ENCODE measurements at regions not wholly inside any gene's neighbourhood (a gene's known extent, or its start where the extent isn't known, plus 50 kb on each side); places are given as distances from the start of the nearest gene placed in this dataset.

- DNase-seq (ENCODE audit: low spot score), result no peak
Observed at GRCh38 chr1:188872376-188872775, 1605.3 kb downstream of the BRINP3 start.

GRCh38 chr1:188877668-188878067, 1600.0 kb downstream of the BRINP3 start:
- no peak for DNase-seq (ENCODE audit: low spot score)

- no peak for DNase-seq (ENCODE audit: low spot score)
Observed at GRCh38 chr1:188888386-188888785, 1589.3 kb downstream of the BRINP3 start.

DNA sequence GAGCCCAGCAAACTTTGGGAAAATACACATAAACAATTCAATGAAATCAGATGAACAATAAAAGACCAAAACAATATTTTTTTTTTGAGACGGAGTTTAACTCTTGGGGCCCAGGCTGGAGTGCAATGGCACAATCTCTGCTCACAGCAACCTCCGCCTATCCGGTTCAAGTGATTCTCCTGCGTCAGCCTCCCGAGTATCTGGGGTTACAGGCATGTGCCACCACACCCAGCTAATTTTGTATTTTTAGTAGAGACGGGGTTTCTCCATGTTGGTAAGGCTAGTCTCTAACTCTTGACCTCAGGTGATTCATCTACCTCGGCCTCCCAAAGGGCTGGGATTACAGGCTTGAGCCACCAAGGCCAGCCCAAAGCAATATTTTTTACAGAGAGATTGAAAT, 1588.5 kb downstream of the BRINP3 start:
- no peak for DNase-seq (ENCODE audit: low spot score)

DNA sequence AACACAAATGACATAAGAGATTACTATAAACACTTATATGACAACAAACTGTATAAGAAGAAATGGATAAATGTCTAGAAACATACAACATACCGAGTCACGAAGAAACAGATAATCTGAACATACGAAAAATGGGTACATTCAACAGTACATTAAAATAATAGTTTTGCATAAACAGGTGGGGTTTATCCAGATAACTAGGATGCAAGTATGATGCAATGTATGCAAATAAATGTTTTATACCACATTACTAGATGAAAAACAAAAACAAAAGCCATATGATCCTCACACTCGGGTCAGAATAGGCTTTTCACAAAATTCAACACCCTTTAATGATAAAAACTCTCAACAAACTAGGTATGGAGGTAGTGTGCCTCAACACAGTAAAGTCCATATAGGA, 1585.7 kb downstream of the BRINP3 start:
- no peak for DNase-seq (ENCODE audit: low spot score)

- DNase-seq (ENCODE audit: low spot score), result no peak
Observed at GRCh38 chr1:188895611-188896010, 1582.1 kb downstream of the BRINP3 start.

- DNase-seq (ENCODE audit: low spot score), result no peak
Observed at GRCh38 chr1:188903241-188903640, 1574.4 kb downstream of the BRINP3 start.

DNA sequence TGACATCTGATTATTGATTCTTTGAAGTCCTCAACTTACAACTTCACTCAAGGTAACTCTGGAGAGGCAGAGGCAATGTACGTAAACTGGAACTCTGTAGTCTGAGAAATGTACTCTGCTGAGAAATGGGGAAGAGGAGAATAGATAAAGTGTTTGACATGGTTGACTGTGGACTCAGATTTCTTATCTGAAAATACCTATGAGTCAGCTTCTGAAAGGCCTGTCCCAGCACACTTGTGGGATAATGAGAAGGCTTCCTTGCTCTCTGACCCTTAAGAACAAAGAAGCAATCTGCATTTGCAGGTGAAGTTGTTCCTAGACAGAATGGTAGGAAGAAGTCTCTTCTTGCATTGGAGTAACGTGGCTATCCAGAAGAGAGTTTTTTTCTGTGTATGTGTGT, 1573.5 kb downstream of the BRINP3 start:
- no peak for DNase-seq (ENCODE audit: low spot score)

DNA sequence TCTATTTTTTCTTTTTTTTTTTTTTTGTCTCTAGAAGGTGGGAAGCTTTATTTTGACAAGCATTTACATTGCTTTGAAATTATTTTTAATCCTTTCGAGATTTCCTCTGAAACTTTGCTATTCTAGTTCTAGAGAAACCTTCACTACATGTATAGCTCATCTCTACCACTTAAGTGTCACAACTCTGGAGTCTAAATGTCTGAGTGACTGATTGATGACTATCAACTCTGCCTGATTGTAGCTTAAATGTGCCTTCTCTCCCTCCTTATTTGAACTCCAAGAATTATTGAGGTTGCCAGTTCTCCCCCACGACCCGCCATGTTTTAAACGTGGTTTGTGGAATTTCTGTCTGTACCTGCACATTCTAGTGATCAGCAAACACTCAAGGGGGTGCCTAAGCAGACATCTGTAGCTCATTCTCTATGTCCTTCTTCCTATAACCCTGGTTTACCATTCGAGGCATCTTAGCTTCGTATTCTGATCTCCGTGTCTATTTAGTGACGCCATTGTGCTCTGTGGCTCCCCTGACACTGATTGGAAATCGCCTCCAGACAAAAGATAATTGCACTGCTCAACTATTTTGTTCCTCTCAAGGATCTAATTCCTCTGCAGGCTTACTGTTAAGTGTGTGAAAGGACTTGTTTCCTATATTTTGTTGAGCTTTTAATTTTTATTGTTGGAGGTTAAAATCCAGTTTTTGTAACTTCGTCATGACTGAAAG, 1570.6 kb downstream of the BRINP3 start:
- DNase-seq (ENCODE audit: low spot score), result no peak

DNA sequence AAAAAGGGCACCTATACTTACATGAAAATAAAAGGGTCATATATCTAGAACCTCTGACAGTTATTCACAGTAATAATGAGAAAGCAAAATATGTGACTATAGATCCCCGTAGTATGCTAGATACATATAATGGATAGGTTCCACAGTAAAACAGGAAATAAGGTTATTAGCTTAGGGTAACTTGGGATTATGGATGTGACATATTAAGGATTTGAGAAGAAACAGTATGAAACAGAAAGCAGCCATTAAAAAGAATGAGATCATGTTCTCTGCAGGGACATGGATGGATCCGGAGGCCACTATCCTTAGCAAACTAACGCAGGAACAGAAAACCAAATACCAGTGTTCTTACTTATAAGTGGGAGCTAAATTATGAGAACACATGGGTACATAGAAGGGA, 1547.3 kb downstream of the BRINP3 start:
- DNase-seq (ENCODE audit: low spot score), result no peak

DNA sequence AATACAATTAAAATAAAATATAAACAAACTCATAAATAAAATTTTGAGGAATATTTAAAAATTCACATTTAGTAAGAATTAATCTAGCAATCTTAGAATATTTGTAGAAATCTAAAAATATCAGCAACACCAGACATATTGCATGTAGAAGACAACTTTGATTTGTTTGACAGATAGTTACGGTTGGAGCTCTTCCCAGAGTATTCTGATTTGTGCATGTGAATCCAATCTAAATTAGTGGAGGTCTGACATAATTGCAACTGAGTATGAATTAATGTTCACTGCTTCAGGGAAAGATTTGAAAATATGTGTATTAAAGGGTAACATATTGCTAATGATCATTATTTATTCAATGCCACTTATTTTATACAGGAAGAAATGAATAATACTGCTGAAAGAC, 1546.2 kb downstream of the BRINP3 start:
- no peak for DNase-seq (ENCODE audit: low spot score)

- no peak for DNase-seq (ENCODE audit: low spot score)
Observed at GRCh38 chr1:188937965-188938551, 1539.6 kb downstream of the BRINP3 start.

DNA sequence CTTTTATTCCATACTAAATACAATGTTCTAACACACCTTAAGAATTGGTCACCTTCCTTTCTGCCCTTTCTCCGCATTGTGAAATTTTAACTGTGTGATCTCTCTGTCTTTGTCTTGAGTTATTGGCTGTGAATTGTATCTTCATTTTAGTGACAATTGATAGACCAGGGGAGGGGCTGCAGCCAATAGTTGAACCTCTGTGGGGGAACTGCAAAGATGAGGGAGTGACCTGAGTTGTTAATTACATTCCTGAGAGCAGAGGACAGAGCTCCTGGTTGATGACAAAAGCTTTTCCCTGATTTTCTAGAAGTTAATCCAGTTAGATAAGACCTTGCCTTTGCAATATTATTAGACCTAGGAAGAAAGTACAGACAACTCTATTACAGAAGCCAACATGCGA, 1535.7 kb downstream of the BRINP3 start:
- no peak for DNase-seq (ENCODE audit: low spot score)

- no peak for DNase-seq (ENCODE audit: low spot score)
Observed at GRCh38 chr1:188949701-188950100, 1528.0 kb downstream of the BRINP3 start.

DNA sequence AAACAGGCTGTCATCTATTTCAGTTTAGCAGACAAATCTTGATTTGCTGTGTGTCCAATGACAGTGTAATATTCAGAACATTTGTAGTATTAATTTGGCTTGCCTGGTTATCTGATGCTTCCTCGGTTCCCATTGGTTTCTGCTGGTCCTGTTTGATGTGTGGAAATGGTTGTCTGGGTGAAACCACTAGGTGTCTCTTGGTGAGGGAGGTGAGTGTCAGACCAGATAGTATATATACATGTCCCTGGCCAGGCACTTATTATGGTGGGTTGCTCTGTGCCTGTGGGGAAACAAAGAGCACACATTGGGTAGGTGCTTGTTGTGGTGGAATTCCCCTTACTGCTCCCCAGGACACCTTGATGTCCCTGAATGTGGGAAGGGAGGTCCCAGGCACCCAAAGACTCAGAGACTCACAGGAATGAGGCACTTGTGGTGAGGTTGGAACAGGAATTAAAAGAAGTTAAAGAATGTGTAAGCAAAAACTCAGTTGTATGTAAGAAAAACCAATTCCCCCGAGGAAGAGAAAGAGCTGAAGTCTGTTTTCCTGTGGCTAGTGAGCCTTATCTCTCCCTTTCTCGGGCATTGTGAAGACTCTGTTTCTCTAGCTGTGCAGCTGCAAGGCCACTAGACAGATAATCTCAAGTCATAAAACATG, 1519.1 kb downstream of the BRINP3 start:
- DNase-seq (ENCODE audit: low spot score), result no peak

DNA sequence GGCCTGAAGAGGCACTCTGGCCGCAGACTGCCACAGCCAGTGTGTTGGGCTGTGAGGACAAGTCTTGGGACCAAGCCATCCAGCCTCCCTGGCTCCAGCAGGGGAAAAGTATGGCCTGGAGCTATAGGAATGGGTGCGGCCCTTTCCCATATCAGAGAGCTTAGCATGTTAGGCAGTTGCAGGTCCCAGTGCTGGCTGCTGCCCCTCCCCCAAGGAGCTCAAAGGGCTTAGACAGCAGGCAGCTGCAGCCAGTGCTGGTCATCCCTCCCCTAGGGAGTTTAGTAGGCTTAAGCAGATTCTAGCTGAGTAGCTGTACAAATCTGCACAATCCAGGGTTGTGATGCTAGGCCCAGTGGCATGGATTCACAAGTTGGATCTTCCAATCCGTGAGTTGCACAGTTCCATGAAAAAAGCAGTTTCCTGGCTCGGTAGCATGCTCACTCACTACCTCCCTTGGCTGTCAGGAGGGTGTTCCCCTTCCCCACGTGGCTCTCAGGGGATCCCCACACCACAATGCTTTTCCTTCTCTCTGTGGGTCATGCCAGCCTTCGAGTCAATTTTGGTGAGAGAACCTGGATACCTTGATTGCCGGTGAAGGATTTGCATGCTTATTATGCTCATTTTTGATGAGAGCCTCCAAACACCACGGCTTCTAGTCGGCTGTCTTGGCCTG, 1490.8 kb downstream of the BRINP3 start:
- no peak for DNase-seq (ENCODE audit: low spot score)

DNA sequence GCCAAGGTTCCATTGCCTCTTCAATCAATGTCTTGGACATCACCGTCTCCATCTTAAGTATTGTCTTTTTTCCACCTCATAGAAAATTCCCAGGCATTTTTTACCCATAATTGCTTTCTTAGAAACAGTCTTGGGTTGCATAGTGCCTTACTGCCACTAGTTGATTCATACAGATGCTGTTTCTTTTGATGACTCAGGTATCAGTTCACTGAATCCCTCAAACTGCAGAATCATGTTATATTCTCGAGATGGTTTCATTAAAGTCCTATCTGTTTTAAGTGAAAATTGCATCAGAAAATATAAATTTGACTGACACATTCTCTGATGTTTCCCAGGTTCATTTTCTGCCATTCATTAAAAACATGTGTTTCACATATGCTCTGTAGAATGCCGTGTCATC, 1489.1 kb downstream of the BRINP3 start:
- no peak for DNase-seq (ENCODE audit: low spot score)

- DNase-seq (ENCODE audit: low spot score), result no peak
Observed at GRCh38 chr1:188991221-188991930, 1486.3 kb downstream of the BRINP3 start.

GRCh38 chr1:189007824-189008223, 1469.8 kb downstream of the BRINP3 start:
- no peak for DNase-seq (ENCODE audit: low spot score)

- DNase-seq (ENCODE audit: low spot score), result no peak
Observed at GRCh38 chr1:189021577-189021976, 1456.1 kb downstream of the BRINP3 start.

GRCh38 chr1:189022015-189022414, 1455.6 kb downstream of the BRINP3 start:
- DNase-seq (ENCODE audit: low spot score), result no peak

DNA sequence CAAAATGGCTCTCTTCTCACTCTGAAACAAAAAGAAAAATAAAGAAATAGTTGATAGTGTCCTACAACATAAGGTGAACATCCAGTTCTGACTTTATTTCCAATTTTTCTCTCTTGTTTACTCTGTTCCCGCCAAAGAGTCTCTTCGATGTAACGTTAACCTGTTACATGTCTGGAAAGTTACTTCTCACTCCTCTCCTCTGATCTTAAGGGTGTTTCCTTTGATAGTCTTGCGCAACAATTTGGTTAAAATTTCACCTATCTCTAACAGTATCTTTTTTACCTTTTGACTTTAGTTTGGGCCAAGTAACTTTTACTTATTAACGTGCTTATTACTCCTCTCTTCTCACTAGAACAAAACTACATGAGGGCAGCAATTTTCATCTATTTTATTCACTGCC, 1450.2 kb downstream of the BRINP3 start:
- DNase-seq (ENCODE audit: low spot score), result no peak

All from AG20443 (cell line).